Mucosa of rectum (tissue), 2 donors: ENCODE measurements at regions not wholly inside any gene's neighbourhood (a gene's known extent, or its start where the extent isn't known, plus 50 kb on each side); places are given as distances from the start of the nearest gene placed in this dataset.
"Not testable (repeated sequence)": the region's sequence is repeated elsewhere in the genome, so short reads cannot be mapped to it uniquely, and the experiment has no call there.

Source experiments
- H3K27ac ChIP-seq, 2 donors: one replicate each; pipeline ENCODE4 v1.7.0; 2013; ENCODE audit warnings: inconsistent platforms in 2 of 2, low read depth in 2 of 2, low read length in 2 of 2
- H3K27me3 ChIP-seq, 2 donors: one replicate each; pipeline ENCODE4 v1.7.0; 2013; ENCODE audit warnings: low read length in 2 of 2; ENCODE audit not compliant: control insufficient read depth in 2 of 2, insufficient read depth in 2 of 2
- H3K36me3 ChIP-seq, 2 donors: one replicate each; pipeline ENCODE4 v1.7.0; 2013; ENCODE audit warnings: low read length in 2 of 2; ENCODE audit not compliant: control insufficient read depth in 2 of 2, insufficient read depth in 2 of 2
- H3K4me1 ChIP-seq, 2 donors: one replicate each; pipeline ENCODE4 v1.7.0; 2013; ENCODE audit warnings: low read length in 2 of 2, mild to moderate bottlenecking in 1 of 2; ENCODE audit not compliant: control insufficient read depth in 2 of 2, insufficient read depth in 2 of 2
- H3K4me3 ChIP-seq, 2 donors: one replicate each; pipeline ENCODE4 v1.7.0; 2013; ENCODE audit warnings: low read length in 2 of 2
- H3K9ac ChIP-seq, 2 donors: one replicate each; pipeline ENCODE4 v1.7.0; 2013; ENCODE audit warnings: low read length in 2 of 2, low read depth in 1 of 2, mild to moderate bottlenecking in 1 of 2
- H3K9me3 ChIP-seq, 2 donors: one replicate each; pipeline ENCODE4 v1.7.0; 2013; ENCODE audit warnings: low read length in 2 of 2; ENCODE audit not compliant: control insufficient read depth in 2 of 2
- donor health status: healthy.
- donor health status: Normal muscosa, but diverticular disease.

DNA sequence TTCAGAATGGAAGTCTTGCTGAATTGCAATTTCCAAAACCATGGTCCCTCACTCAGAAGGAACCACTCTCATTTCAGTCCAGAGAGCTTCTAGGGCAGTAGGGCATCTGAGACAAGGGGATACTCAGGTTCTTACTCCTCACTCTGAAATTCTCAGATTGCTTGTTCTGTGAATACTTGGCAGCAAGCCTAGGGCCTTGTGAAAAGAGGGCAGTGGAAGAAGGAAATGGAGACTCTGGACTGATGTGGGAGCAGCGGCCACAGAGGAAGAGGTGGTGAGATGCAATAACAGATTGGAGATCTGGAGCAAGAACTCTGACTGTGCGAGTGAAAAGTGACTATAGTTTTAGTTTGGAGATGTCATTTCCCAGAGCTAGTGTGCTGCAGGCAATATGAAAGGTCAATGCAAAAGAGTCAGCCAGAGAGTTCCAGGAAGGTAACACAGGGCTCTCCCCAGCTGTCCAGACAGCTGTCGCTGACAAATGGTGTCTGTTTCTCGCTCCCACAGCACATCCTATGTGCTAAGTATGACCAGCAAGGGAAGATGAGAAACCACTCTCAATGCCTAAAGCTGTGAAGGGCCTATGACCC lies 291.6 kb upstream of the KIAA1217 start:
- no peak overlapping the region for H3K9ac ChIP-seq
- no peaks in the 10 kb centered on the region for H3K27me3 ChIP-seq
- H3K9me3 ChIP-seq: no peaks in the 10 kb centered on the region
- no peak overlapping the region for H3K27ac ChIP-seq
- H3K36me3 ChIP-seq: no peaks in the 10 kb centered on the region
- H3K4me1 ChIP-seq: no peaks in the 10 kb centered on the region
- H3K4me3 ChIP-seq: no peak overlapping the region

- no peaks in the 10 kb centered on the region for H3K36me3 ChIP-seq
Observed at GRCh38 chr10:23918090-23918723, 290.7 kb upstream of the KIAA1217 start.

GRCh38 chr10:23918839-23919238 lies 290.1 kb upstream of the KIAA1217 start:
- Histone ChIP-seq H3K4me1 (no peaks in the 10 kb centered on the region), H3K36me3 (no peaks in the 10 kb centered on the region), H3K27ac (no peak overlapping the region), H3K9ac (no peak overlapping the region), H3K9me3 (no peaks in the 10 kb centered on the region), H3K4me3 (no peak overlapping the region), H3K27me3 (no peaks in the 10 kb centered on the region)

More at GRCh38 chr10:23918090-23918723, 290.7 kb upstream of the KIAA1217 start:
- Histone ChIP-seq H3K9me3 (no peaks in the 10 kb centered on the region), H3K27ac (no peak overlapping the region), H3K4me1 (no peaks in the 10 kb centered on the region), H3K27me3 (no peaks in the 10 kb centered on the region), H3K4me3 (no peak overlapping the region), H3K9ac (no peak overlapping the region)

DNA sequence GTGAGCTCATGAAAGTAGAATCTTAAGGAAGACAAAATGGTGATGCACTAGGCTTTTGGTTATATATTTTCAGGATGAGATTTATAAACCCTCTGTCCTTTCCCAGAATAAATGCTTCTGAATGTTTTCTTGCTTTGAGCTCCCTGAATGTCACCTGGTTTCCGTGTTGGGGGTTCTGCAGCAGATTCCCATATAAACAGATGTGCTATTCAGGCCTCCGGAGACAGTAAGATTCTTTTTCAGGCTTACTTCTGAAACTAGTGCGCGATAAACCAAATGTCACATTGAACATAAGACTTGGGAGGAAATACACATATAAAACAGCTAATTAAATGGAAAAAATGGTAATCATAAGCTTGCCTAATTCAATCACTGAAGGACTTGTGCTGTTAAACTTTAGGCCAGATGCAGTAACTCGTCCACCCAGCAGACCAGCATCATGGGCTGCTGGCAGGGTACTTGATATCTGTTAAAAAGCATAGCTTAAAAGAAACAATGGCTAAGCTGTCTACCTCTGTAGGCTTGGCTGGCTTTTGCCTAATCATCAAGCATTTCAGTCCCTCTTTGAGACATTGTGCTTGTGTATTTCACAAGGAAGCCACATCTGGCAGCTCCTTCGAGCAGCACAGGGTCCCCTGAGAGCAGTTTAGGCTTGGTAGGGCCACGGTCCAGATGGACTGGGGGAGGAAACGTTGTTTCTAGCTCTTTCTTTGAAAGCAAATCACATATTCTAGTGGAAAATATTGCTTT lies 281.2 kb upstream of the KIAA1217 start:
- Histone ChIP-seq H3K4me1 (no peaks in the 10 kb centered on the region), H3K36me3 (no peaks in the 10 kb centered on the region)

DNA sequence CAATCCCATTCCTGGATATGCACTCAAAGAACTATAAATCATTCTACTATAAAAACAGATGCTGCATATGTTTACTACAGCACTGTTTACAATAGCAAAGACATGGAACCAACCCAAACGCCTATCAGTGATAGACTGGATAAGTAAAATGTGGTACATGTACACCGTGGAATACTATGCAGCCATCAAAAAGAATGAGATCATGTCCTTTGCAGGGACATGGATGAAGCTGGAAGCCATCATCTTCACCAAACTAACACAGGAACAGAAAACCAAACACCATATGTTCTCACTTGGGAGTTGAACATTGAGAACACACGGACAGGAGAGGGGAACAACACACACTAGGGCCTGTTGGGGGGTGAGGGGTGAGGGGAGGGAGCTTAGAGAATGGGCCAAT lies 274.9 kb upstream of the KIAA1217 start:
- H3K36me3 ChIP-seq, H3K9ac ChIP-seq, H3K27me3 ChIP-seq, H3K4me1 ChIP-seq, H3K4me3 ChIP-seq, H3K27ac ChIP-seq, H3K9me3 ChIP-seq: not testable (repeated sequence)

More for the DNA sequence above, 281.2 kb upstream of the KIAA1217 start:
- Histone ChIP-seq H3K9me3 (no peaks in the 10 kb centered on the region), H3K27ac (no peak overlapping the region), H3K4me3 (no peak overlapping the region), H3K27me3 (no peaks in the 10 kb centered on the region), H3K9ac (no peak overlapping the region)

- no peak overlapping the region for H3K9ac ChIP-seq
- no peaks in the 10 kb centered on the region for H3K27me3 ChIP-seq
- no peaks in the 10 kb centered on the region for H3K4me1 ChIP-seq
- no peak overlapping the region for H3K4me3 ChIP-seq
- H3K27ac ChIP-seq: no peak overlapping the region
- H3K36me3 ChIP-seq: no peaks in the 10 kb centered on the region
- H3K9me3 ChIP-seq: no peaks in the 10 kb centered on the region
Observed at GRCh38 chr10:23945845-23946244, 263.1 kb upstream of the KIAA1217 start.

- Histone ChIP-seq H3K36me3 (no peaks in the 10 kb centered on the region), H3K4me1 (no peaks in the 10 kb centered on the region), H3K4me3 (no peak overlapping the region), H3K27ac (no peak overlapping the region), H3K9ac (no peak overlapping the region), H3K27me3 (no peaks in the 10 kb centered on the region), H3K9me3 (no peaks in the 10 kb centered on the region)
Observed at GRCh38 chr10:23951841-23952240, 257.1 kb upstream of the KIAA1217 start.

- Histone ChIP-seq H3K4me3 (no peak overlapping the region), H3K27ac (no peak overlapping the region), H3K27me3 (no peaks in the 10 kb centered on the region), H3K9me3 (no peaks in the 10 kb centered on the region), H3K9ac (no peak overlapping the region), H3K4me1 (no peaks in the 10 kb centered on the region), H3K36me3 (no peaks in the 10 kb centered on the region)
Observed at GRCh38 chr10:23955456-23956225, 253.3 kb upstream of the KIAA1217 start.

- Histone ChIP-seq H3K4me1 (no peaks in the 10 kb centered on the region), H3K36me3 (no peaks in the 10 kb centered on the region), H3K9me3 (no peaks in the 10 kb centered on the region), H3K9ac (no peak overlapping the region), H3K4me3 (no peak overlapping the region), H3K27ac (no peak overlapping the region), H3K27me3 (no peaks in the 10 kb centered on the region)
Observed at GRCh38 chr10:23965123-23965522, 243.8 kb upstream of the KIAA1217 start.

- Histone ChIP-seq H3K4me3 (no peak overlapping the region), H3K9ac (no peak overlapping the region), H3K9me3 (no peaks in the 10 kb centered on the region), H3K36me3 (no peaks in the 10 kb centered on the region), H3K27me3 (no peaks in the 10 kb centered on the region), H3K27ac (no peak overlapping the region), H3K4me1 (no peaks in the 10 kb centered on the region)
Observed at GRCh38 chr10:23965880-23966279, 243.1 kb upstream of the KIAA1217 start.
